ENCODE measurements at regions not wholly inside any gene's neighbourhood (a gene's known extent, or its start where the extent isn't known, plus 50 kb on each side); places are given as distances from the start of the nearest gene placed in this dataset.

DNA sequence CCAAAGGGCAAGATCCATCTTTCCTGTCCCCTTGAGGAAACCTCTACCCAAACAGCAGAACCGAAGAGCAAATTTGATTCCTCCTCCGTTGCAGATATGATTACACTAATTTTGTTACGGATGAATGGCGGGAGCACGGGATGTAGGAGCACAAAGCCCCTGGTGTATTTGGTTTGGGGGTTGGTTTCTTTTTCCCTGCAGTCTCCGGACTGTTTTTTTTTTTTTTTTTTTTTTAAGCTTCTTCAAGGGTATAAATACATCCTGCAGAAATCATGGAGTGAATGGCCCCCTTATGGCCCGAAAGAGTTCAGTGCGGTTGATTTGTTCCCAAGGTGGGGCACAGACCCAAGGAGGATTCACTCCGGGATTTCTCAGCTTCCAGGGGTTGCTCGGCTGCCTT, 135.3 kb upstream of the SH3BP4 start:
- Histone ChIP-seq H3K4me1 (no peaks in the 10 kb centered on the region), H3K36me3 (no peaks in the 10 kb centered on the region), H3K9me3 (no peaks in the 10 kb centered on the region), H3K27ac (no peak overlapping the region), H3K4me3 (no peak overlapping the region), H3K27me3 (no peaks in the 10 kb centered on the region)
- no peak for ATAC-seq
- intact Hi-C loops (cut with DNase I; ENCODE audit: low total_unique reads) (no loop called here), in situ Hi-C loops (cut with MboI; ENCODE audit: low sequenced_read_pairs in 4 of 4) (no loop called here)
- no peak for TF ChIP-seq POLR2A (IDR thresholded peaks at IDR 0.05)
- TF ChIP-seq, protein P1, sequence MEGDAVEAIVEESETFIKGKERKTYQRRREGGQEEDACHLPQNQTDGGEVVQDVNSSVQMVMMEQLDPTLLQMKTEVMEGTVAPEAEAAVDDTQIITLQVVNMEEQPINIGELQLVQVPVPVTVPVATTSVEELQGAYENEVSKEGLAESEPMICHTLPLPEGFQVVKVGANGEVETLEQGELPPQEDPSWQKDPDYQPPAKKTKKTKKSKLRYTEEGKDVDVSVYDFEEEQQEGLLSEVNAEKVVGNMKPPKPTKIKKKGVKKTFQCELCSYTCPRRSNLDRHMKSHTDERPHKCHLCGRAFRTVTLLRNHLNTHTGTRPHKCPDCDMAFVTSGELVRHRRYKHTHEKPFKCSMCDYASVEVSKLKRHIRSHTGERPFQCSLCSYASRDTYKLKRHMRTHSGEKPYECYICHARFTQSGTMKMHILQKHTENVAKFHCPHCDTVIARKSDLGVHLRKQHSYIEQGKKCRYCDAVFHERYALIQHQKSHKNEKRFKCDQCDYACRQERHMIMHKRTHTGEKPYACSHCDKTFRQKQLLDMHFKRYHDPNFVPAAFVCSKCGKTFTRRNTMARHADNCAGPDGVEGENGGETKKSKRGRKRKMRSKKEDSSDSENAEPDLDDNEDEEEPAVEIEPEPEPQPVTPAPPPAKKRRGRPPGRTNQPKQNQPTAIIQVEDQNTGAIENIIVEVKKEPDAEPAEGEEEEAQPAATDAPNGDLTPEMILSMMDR (IDR thresholded peaks at IDR 0.05 in 4 of 5, conservative IDR thresholded peaks at IDR 0.05 in 1 of 5) = no peak
- no peak for DNase-seq

DNA sequence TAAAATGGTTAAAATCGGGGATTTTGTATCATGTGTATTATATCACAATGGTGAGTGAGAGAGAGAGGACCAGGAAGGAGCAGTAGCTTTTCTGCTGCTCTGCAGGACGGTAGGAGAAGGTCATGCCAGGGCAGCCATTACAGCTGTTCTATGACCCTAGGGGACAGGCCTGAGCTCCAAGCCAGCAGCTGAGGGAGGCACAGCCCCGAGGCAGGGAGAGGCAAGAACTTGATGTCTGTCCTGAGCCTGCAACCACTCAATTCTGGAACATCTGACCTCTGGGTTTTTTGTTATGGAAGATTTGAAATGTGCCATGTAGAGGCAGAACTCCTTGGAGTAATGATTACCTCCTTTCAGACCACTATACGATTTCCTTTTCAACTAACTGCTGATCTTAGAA, 135.8 kb upstream of the SH3BP4 start:
- Histone ChIP-seq H3K27me3 (no peaks in the 10 kb centered on the region), H3K4me3 (no peak overlapping the region), H3K36me3 (no peaks in the 10 kb centered on the region), H3K4me1 (no peaks in the 10 kb centered on the region), H3K9me3 (no peaks in the 10 kb centered on the region), H3K27ac (no peak overlapping the region)
- DNase-seq (no peak), ATAC-seq (no peak)
- TF ChIP-seq, protein P1 (IDR thresholded peaks at IDR 0.05 in 4 of 5, conservative IDR thresholded peaks at IDR 0.05 in 1 of 5) = no peak
- TF ChIP-seq POLR2A (IDR thresholded peaks at IDR 0.05) = no peak
- intact Hi-C loops (cut with DNase I; ENCODE audit: low total_unique reads) = no loop called here
- in situ Hi-C loops (cut with MboI; ENCODE audit: low sequenced_read_pairs in 4 of 4) = no loop called here

DNA sequence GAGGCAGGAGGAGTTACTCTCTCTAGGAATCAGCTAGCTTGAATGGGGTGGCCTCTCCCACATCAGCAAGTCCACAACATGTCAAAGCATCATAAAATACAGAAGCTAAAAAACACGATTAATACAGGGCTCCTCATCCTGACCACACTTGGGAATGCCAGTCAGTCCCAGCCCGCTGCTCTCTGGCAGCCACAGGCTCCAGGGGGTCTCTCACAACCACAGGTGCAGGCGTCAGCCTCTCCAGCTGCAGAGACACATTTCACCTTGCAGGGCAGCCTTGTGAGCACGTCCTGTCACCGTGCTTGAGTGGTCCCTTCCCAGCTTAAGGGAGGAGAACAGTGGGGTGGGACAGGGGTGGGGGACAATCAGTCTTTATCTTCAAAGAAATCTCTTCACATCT, 137.4 kb upstream of the SH3BP4 start:
- no peaks in the 10 kb centered on the region for H3K27me3 ChIP-seq
- no peaks in the 10 kb centered on the region for H3K9me3 ChIP-seq
- H3K27ac ChIP-seq = no peak overlapping the region
- no peak for DNase-seq
- no peak overlapping the region for H3K4me3 ChIP-seq
- TF ChIP-seq POLR2A (IDR thresholded peaks at IDR 0.05) = no peak
- TF ChIP-seq, protein P1 (IDR thresholded peaks at IDR 0.05 in 4 of 5, conservative IDR thresholded peaks at IDR 0.05 in 1 of 5) = no peak
- H3K36me3 ChIP-seq = no peaks in the 10 kb centered on the region
- H3K4me1 ChIP-seq = no peaks in the 10 kb centered on the region
- intact Hi-C loops (cut with DNase I; ENCODE audit: low total_unique reads) (no loop called here), in situ Hi-C loops (cut with MboI; ENCODE audit: low sequenced_read_pairs in 4 of 4) (no loop called here)
- ATAC-seq = no peak

DNA sequence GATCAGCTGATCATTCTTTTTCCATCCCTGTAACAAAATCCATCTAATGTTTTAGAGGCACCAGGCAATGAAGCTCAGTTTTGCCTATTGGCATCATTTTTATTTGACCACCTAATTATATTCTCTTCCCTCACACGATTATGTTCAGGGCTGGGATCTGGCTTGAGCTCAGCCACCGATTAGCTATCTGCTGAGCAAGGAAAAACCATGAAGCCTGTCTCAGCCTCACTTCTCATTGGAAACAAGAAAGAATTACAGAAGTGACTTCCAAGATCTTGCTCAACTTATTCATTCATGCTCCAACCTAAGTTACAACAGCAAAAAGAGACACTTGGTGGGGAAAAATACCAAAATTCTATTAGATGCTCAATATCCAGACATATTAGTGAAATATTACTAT, 139.0 kb upstream of the SH3BP4 start:
- ATAC-seq (no peak), DNase-seq (no peak)
- no peak overlapping the region for H3K27ac ChIP-seq
- no peaks in the 10 kb centered on the region for H3K36me3 ChIP-seq
- intact Hi-C loops (cut with DNase I; ENCODE audit: low total_unique reads) = no loop called here
- no peaks in the 10 kb centered on the region for H3K9me3 ChIP-seq
- in situ Hi-C loops (cut with MboI; ENCODE audit: low sequenced_read_pairs in 4 of 4) = no loop called here
- H3K27me3 ChIP-seq = no peaks in the 10 kb centered on the region
- no peak overlapping the region for H3K4me3 ChIP-seq
- TF ChIP-seq POLR2A (IDR thresholded peaks at IDR 0.05) = no peak
- no peaks in the 10 kb centered on the region for H3K4me1 ChIP-seq

DNA sequence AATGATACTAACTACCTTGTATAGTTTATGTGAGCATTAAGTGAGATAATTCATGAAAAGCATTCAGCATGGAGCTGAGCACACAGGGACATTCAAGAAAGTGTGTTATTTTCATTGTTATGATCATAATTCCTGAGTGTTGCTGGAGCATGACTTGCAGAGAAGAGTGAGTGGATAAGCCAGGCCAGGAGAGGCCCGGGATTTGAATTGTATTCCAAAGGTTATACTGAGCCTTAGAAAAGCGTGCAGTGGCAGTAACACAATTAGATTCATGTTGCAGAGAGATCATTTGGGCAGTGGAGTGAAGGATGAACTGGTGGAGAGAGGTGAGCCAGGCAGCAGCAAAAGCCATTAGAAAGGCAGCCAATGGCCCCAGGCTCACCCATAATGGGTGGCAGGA, 142.9 kb upstream of the SH3BP4 start:
- TF ChIP-seq, protein P1 (IDR thresholded peaks at IDR 0.05 in 4 of 5, conservative IDR thresholded peaks at IDR 0.05 in 1 of 5) = no peak
- no peak for TF ChIP-seq POLR2A (IDR thresholded peaks at IDR 0.05)
- H3K36me3 ChIP-seq = no peaks in the 10 kb centered on the region
- no peak overlapping the region for H3K27ac ChIP-seq
- H3K4me3 ChIP-seq = no peak overlapping the region
- ATAC-seq (no peak), DNase-seq (no peak)
- no peaks in the 10 kb centered on the region for H3K27me3 ChIP-seq
- no peaks in the 10 kb centered on the region for H3K9me3 ChIP-seq
- intact Hi-C loops (cut with DNase I; ENCODE audit: low total_unique reads) (no loop called here), in situ Hi-C loops (cut with MboI; ENCODE audit: low sequenced_read_pairs in 4 of 4) (no loop called here)
- no peaks in the 10 kb centered on the region for H3K4me1 ChIP-seq
